Astrocyte (in vitro differentiated cells and primary cell): ENCODE measurements at regions not wholly inside any gene's neighbourhood (a gene's known extent, or its start where the extent isn't known, plus 50 kb on each side); places are given as distances from the start of the nearest gene placed in this dataset.

Experiments used
- CTCF ChIP-seq: IDR thresholded peaks from 2 replicates; pipeline ENCODE4 v1.5.1; 2011; ENCODE audit warnings: low read depth, mild to moderate bottlenecking, inconsistent platforms, low read length, moderate library complexity; ENCODE audit not compliant: insufficient read depth
- EZH2 ChIP-seq: IDR thresholded peaks from 2 replicates; pipeline ENCODE4 v1.6.1; 2012; ENCODE audit warnings: mild to moderate bottlenecking, low read length, inconsistent platforms; ENCODE audit not compliant: insufficient read depth

GRCh38 chr3:30075514-30075913 is 530.9 kb upstream of the TGFBR2 start:
- TF ChIP-seq CTCF (no peak), EZH2 (no peak)
